ENCODE measurements at regions not wholly inside any gene's neighbourhood (a gene's known extent, or its start where the extent isn't known, plus 50 kb on each side); places are given as distances from the start of the nearest gene placed in this dataset.

GRCh38 chr2:147636238-147636882, 208.5 kb upstream of the ACVR2A start:
- no peak for DNase-seq (ENCODE audit: low read depth)
- no peak overlapping the region for H3K4me3 ChIP-seq (ENCODE audit: low read depth, low read length)
- no peak for TF ChIP-seq CTCF (IDR thresholded peaks at IDR 0.05; ENCODE audit: low read depth, low read length, missing control alignments)

GRCh38 chr2:147634826-147635225, 210.0 kb upstream of the ACVR2A start:
- H3K4me3 ChIP-seq (ENCODE audit: low read depth, low read length) = no peak overlapping the region
- TF ChIP-seq CTCF (IDR thresholded peaks at IDR 0.05; ENCODE audit: low read depth, low read length, missing control alignments) = no peak
- DNase-seq (ENCODE audit: low read depth) = no peak

- no peak overlapping the region for H3K4me3 ChIP-seq (ENCODE audit: low read depth, low read length)
- DNase-seq (ENCODE audit: low read depth) = no peak
- no peak for TF ChIP-seq CTCF (IDR thresholded peaks at IDR 0.05; ENCODE audit: low read depth, low read length, missing control alignments)
Measured at GRCh38 chr2:147632198-147632597, 212.6 kb upstream of the ACVR2A start.

GRCh38 chr2:147631294-147631693, 213.5 kb upstream of the ACVR2A start:
- DNase-seq (ENCODE audit: low read depth) = no peak
- H3K4me3 ChIP-seq (ENCODE audit: low read depth, low read length) = no peak overlapping the region
- no peak for TF ChIP-seq CTCF (IDR thresholded peaks at IDR 0.05; ENCODE audit: low read depth, low read length, missing control alignments)

- TF ChIP-seq CTCF (IDR thresholded peaks at IDR 0.05; ENCODE audit: low read depth, low read length, missing control alignments) = no peak
- no peak for DNase-seq (ENCODE audit: low read depth)
- no peak overlapping the region for H3K4me3 ChIP-seq (ENCODE audit: low read depth, low read length)
Measured at GRCh38 chr2:147630585-147630984, 214.2 kb upstream of the ACVR2A start.

GRCh38 chr2:147628971-147629421, 215.8 kb upstream of the ACVR2A start:
- no peak for TF ChIP-seq CTCF (IDR thresholded peaks at IDR 0.05; ENCODE audit: low read depth, low read length, missing control alignments)
- H3K4me3 ChIP-seq (ENCODE audit: low read depth, low read length) = no peak overlapping the region
- no peak for DNase-seq (ENCODE audit: low read depth)

- DNase-seq (ENCODE audit: low read depth) = no peak
Measured at GRCh38 chr2:147623328-147623727, 221.5 kb upstream of the ACVR2A start.

More at GRCh38 chr2:147623328-147623727, 221.5 kb upstream of the ACVR2A start:
- no peak for TF ChIP-seq CTCF (IDR thresholded peaks at IDR 0.05; ENCODE audit: low read depth, low read length, missing control alignments)
- H3K4me3 ChIP-seq (ENCODE audit: low read depth, low read length) = no peak overlapping the region

Measured in GM12864 (cell line).